ENCODE measurements at regions not wholly inside any gene's neighbourhood (a gene's known extent, or its start where the extent isn't known, plus 50 kb on each side); places are given as distances from the start of the nearest gene placed in this dataset.
"Not testable (repeated sequence)": the region's sequence is repeated elsewhere in the genome, so short reads cannot be mapped to it uniquely, and the experiment has no call there.

- H3K4me3 ChIP-seq: no peak overlapping the region
- TF ChIP-seq POLR2AphosphoS5 (IDR thresholded peaks at IDR 0.05; ENCODE audit: borderline replicate concordance, low read depth, low read length) (no peak), FOXP2 (optimal IDR thresholded peaks at IDR 0.05; ENCODE audit: control extremely low read depth, extremely low read length, insufficient read depth) (no peak), EZH2 (IDR thresholded peaks at IDR 0.05) (no peak)
- H3K9me3 ChIP-seq (ENCODE audit: low read depth, low read length): no peaks in the 10 kb centered on the region
- no peak overlapping the region for H3K27ac ChIP-seq
- no peak for DNase-seq (ENCODE audit: low read depth, low spot score)
- no peak overlapping the region for H3K9ac ChIP-seq (ENCODE audit: insufficient read length)
- H3K36me3 ChIP-seq (ENCODE audit: insufficient read depth, low read length): no peaks in the 10 kb centered on the region
Observed at GRCh38 chr6:86045038-86045437, 402.4 kb upstream of the SYNCRIP start.

- no peak for TF ChIP-seq FOXP2 (optimal IDR thresholded peaks at IDR 0.05; ENCODE audit: control extremely low read depth, extremely low read length, insufficient read depth)
- TF ChIP-seq POLR2AphosphoS5 (IDR thresholded peaks at IDR 0.05; ENCODE audit: borderline replicate concordance, low read depth, low read length): no peak
- TF ChIP-seq EZH2 (IDR thresholded peaks at IDR 0.05): no peak
- DNase-seq (ENCODE audit: low read depth, low spot score): no peak
- Histone ChIP-seq H3K27ac (no peak overlapping the region), H3K9ac (ENCODE audit: insufficient read length) (no peak overlapping the region), H3K4me3 (no peak overlapping the region), H3K36me3 (ENCODE audit: insufficient read depth, low read length) (no peaks in the 10 kb centered on the region), H3K9me3 (ENCODE audit: low read depth, low read length) (no peaks in the 10 kb centered on the region)
Observed at GRCh38 chr6:86042214-86042613, 399.5 kb upstream of the SYNCRIP start.

DNA sequence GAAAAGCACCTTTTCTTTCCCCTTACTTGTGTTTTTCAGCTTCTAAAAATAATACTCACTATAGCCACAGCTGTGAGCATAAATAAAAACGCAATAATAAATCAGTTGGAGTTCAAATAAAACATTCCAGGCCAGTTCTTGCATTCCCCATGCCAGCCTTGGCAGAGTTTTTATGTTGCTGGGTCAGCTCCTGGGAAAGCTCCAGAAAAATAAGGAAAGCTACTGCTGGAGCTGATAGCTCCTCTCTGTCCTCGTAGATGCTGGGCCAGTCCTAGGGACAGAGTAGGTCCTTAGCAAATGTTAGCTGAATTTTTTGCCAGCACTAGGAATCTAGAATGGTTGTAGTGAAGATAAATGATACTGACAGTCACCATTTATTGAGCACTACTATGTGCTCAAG, 389.0 kb upstream of the SYNCRIP start:
- Histone ChIP-seq H3K9ac (ENCODE audit: insufficient read length) (no peak overlapping the region), H3K4me3 (no peak overlapping the region), H3K27ac (no peak overlapping the region), H3K36me3 (ENCODE audit: insufficient read depth, low read length) (no peaks in the 10 kb centered on the region), H3K9me3 (ENCODE audit: low read depth, low read length) (no peaks in the 10 kb centered on the region)
- DNase-seq (ENCODE audit: low read depth, low spot score): no peak
- no peak for TF ChIP-seq EZH2 (IDR thresholded peaks at IDR 0.05)
- no peak for TF ChIP-seq POLR2AphosphoS5 (IDR thresholded peaks at IDR 0.05; ENCODE audit: borderline replicate concordance, low read depth, low read length)

DNA sequence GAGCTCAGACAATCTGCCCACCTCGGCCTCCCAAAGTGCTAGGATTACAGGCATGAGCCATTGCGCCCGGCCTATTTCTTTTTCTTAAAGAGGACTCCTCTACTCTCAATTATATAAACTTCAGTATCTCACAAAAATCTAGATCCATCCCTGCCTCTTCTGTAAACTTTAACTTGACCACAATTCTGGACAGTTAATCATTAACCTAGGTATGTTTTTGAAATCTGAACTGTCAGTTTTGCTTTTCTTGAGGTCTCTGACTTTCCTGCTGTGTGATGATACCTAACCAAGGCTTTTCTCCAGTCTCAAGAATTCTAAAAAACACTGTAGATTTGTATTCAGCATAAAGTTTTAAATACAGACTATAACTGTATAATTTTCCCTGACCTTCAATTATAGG, 388.2 kb upstream of the SYNCRIP start:
- H3K9ac ChIP-seq (ENCODE audit: insufficient read length): no peak overlapping the region
- DNase-seq (ENCODE audit: low read depth, low spot score): no peak

GRCh38 chr6:86028776-86029175, 386.1 kb upstream of the SYNCRIP start:
- H3K9ac ChIP-seq (ENCODE audit: insufficient read length): no peak overlapping the region
- no peak overlapping the region for H3K27ac ChIP-seq
- no peak for DNase-seq (ENCODE audit: low read depth, low spot score)
- no peaks in the 10 kb centered on the region for H3K9me3 ChIP-seq (ENCODE audit: low read depth, low read length)
- H3K4me3 ChIP-seq: no peak overlapping the region
- TF ChIP-seq POLR2AphosphoS5 (IDR thresholded peaks at IDR 0.05; ENCODE audit: borderline replicate concordance, low read depth, low read length): no peak
- no peak for TF ChIP-seq FOXP2 (optimal IDR thresholded peaks at IDR 0.05; ENCODE audit: control extremely low read depth, extremely low read length, insufficient read depth)
- TF ChIP-seq EZH2 (IDR thresholded peaks at IDR 0.05): no peak
- H3K36me3 ChIP-seq (ENCODE audit: insufficient read depth, low read length): no peaks in the 10 kb centered on the region

More for the DNA sequence above, 388.2 kb upstream of the SYNCRIP start:
- no peak overlapping the region for H3K4me3 ChIP-seq
- H3K36me3 ChIP-seq (ENCODE audit: insufficient read depth, low read length): no peaks in the 10 kb centered on the region
- H3K27ac ChIP-seq: no peak overlapping the region
- H3K9me3 ChIP-seq (ENCODE audit: low read depth, low read length): no peaks in the 10 kb centered on the region
- TF ChIP-seq EZH2 (IDR thresholded peaks at IDR 0.05) (no peak), FOXP2 (optimal IDR thresholded peaks at IDR 0.05; ENCODE audit: control extremely low read depth, extremely low read length, insufficient read depth) (no peak), POLR2AphosphoS5 (IDR thresholded peaks at IDR 0.05; ENCODE audit: borderline replicate concordance, low read depth, low read length) (no peak)

GRCh38 chr6:86026890-86027289, 384.2 kb upstream of the SYNCRIP start:
- H3K36me3 ChIP-seq (ENCODE audit: insufficient read depth, low read length); H3K9ac ChIP-seq (ENCODE audit: insufficient read length); H3K27ac ChIP-seq; DNase-seq (ENCODE audit: low read depth, low spot score); H3K4me3 ChIP-seq; H3K9me3 ChIP-seq (ENCODE audit: low read depth, low read length): not testable (repeated sequence)

DNA sequence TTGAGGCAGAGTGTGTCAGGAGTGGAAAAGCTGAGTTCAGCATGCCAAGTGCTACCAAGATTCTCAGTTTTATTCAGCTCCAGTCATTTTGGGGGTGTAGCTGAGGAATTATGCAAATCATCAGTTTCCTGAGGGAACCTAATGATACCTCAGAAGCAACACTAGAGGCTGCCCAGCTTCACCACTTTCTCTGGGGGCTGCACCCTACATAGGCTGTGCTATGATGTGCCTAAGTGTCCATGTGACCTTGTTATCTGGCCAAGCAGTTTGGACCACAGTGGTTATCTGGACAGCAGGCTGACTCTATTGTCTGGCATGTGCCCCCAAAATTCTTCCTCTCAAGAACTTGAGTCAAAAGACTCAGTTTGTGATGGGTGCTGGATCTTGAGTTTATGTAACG, 374.6 kb upstream of the SYNCRIP start:
- DNase-seq (ENCODE audit: low read depth, low spot score): no peak
- Histone ChIP-seq H3K27ac (no peak overlapping the region), H3K9ac (ENCODE audit: insufficient read length) (no peak overlapping the region), H3K9me3 (ENCODE audit: low read depth, low read length) (no peaks in the 10 kb centered on the region), H3K36me3 (ENCODE audit: insufficient read depth, low read length) (no peaks in the 10 kb centered on the region), H3K4me3 (no peak overlapping the region)
- TF ChIP-seq EZH2 (IDR thresholded peaks at IDR 0.05) (no peak), FOXP2 (optimal IDR thresholded peaks at IDR 0.05; ENCODE audit: control extremely low read depth, extremely low read length, insufficient read depth) (no peak), POLR2AphosphoS5 (IDR thresholded peaks at IDR 0.05; ENCODE audit: borderline replicate concordance, low read depth, low read length) (no peak)

GRCh38 chr6:86016567-86016966, 373.9 kb upstream of the SYNCRIP start:
- H3K9ac ChIP-seq (ENCODE audit: insufficient read length): no peak overlapping the region
- no peaks in the 10 kb centered on the region for H3K36me3 ChIP-seq (ENCODE audit: insufficient read depth, low read length)
- no peaks in the 10 kb centered on the region for H3K9me3 ChIP-seq (ENCODE audit: low read depth, low read length)
- H3K27ac ChIP-seq: no peak overlapping the region
- no peak for TF ChIP-seq POLR2AphosphoS5 (IDR thresholded peaks at IDR 0.05; ENCODE audit: borderline replicate concordance, low read depth, low read length)
- no peak for DNase-seq (ENCODE audit: low read depth, low spot score)
- no peak overlapping the region for H3K4me3 ChIP-seq

DNA sequence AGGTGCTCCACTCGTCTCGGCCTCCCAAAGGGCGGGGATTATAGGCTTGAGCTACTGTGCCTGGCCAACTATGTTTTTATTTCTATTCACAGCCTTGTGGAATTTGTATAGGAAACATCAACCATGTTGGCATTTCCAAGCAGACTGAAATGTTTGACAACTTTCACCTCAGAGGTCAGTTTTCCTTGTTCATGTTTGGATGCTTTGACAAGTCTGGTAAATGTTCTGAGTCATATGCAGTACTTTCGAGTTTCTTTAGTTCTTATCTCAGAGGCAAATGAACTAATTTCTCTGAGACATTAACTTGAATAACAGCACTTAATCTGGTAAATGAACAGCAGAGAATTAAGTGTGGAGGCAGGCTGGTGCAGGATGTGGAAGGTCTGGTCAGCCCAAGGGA, 373.4 kb upstream of the SYNCRIP start:
- H3K9me3 ChIP-seq (ENCODE audit: low read depth, low read length): no peaks in the 10 kb centered on the region
- TF ChIP-seq FOXP2 (optimal IDR thresholded peaks at IDR 0.05; ENCODE audit: control extremely low read depth, extremely low read length, insufficient read depth): no peak
- no peak for TF ChIP-seq POLR2AphosphoS5 (IDR thresholded peaks at IDR 0.05; ENCODE audit: borderline replicate concordance, low read depth, low read length)
- no peak for TF ChIP-seq EZH2 (IDR thresholded peaks at IDR 0.05)

GRCh38 chr6:86012991-86013390, 370.3 kb upstream of the SYNCRIP start:
- not testable (repeated sequence) for H3K4me3 ChIP-seq; DNase-seq (ENCODE audit: low read depth, low spot score); H3K9me3 ChIP-seq (ENCODE audit: low read depth, low read length); H3K9ac ChIP-seq (ENCODE audit: insufficient read length); H3K36me3 ChIP-seq (ENCODE audit: insufficient read depth, low read length); H3K27ac ChIP-seq

More for the DNA sequence above, 373.4 kb upstream of the SYNCRIP start:
- no peaks in the 10 kb centered on the region for H3K36me3 ChIP-seq (ENCODE audit: insufficient read depth, low read length)
- DNase-seq (ENCODE audit: low read depth, low spot score): no peak
- H3K9ac ChIP-seq (ENCODE audit: insufficient read length): no peak overlapping the region
- H3K4me3 ChIP-seq: no peak overlapping the region
- H3K27ac ChIP-seq: no peak overlapping the region

Data from SK-N-MC (cell line).